ENCODE measurements at regions not wholly inside any gene's neighbourhood (a gene's known extent, or its start where the extent isn't known, plus 50 kb on each side); places are given as distances from the start of the nearest gene placed in this dataset.
A peak's percentile ranks its signal among the peaks of the same experiment; 100 is the strongest.

DNA sequence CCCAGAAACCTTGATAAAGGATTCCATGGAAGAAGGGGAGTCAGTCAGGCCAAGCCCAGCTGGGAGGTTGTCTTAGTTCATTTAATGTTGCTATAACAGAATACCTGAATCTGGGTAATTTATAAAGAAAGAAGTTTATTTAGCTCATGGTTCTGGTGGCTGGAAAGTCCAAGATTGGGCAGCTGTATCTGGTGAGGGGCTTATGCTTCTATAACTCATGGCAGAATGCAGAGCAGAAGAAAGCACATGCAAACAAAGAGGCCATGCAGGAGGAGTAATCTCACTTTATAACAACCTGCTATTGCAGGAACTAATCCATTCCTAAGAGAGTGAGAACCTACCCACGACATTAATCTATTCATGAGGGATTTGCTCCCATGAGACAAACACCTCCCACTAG lies 54.2 kb upstream of the ANKRD1 start:
- H3K27ac ChIP-seq (ENCODE audit: low read depth, low read length), result no peak overlapping the region
- ChIA-PET CTCF (no interaction called here), POLR2A (no interaction called here)
- no peak overlapping the region for H3K4me3 ChIP-seq (ENCODE audit: low read length)
- H3K9me3 ChIP-seq (ENCODE audit: low read length), result no peaks in the 10 kb centered on the region
- H3K36me3 ChIP-seq (ENCODE audit: insufficient read depth, low read length), result no peaks in the 10 kb centered on the region
- Mint-ChIP-seq H3K27me3 (peaks cover 7 to 21% of the 10 kb centered on the region in 2 donors), H3K36me3 (peaks cover 0 to 4% (median 0%) of the 10 kb centered on the region in 3 donors), H3K4me3 (no peak overlapping the region), H3K4me1 (no peaks in the 10 kb centered on the region), H3K9me3 (no peaks in the 10 kb centered on the region), H3K27ac (no peak overlapping the region)
- no peaks in the 10 kb centered on the region for H3K27me3 ChIP-seq (ENCODE audit: insufficient read depth, low read length, poor library complexity, severe bottlenecking)
- no peak for DNase-seq
- no peaks in the 10 kb centered on the region for H3K4me1 ChIP-seq (ENCODE audit: insufficient read depth, low read length)

- no peak overlapping the region for H3K4me3 ChIP-seq (ENCODE audit: low read length)
- H3K27ac ChIP-seq (ENCODE audit: low read depth, low read length), result no peak overlapping the region
- H3K36me3 Mint-ChIP-seq, result peaks cover 0 to 4% (median 0%) of the 10 kb centered on the region in 3 donors
- no peaks in the 10 kb centered on the region for H3K4me1 Mint-ChIP-seq
- H3K9me3 Mint-ChIP-seq, result no peaks in the 10 kb centered on the region
- H3K27me3 ChIP-seq (ENCODE audit: insufficient read depth, low read length, poor library complexity, severe bottlenecking), result no peaks in the 10 kb centered on the region
- no peak for DNase-seq
- H3K4me1 ChIP-seq (ENCODE audit: insufficient read depth, low read length), result no peaks in the 10 kb centered on the region
- H3K9me3 ChIP-seq (ENCODE audit: low read length), result no peaks in the 10 kb centered on the region
- ChIA-PET POLR2A (no interaction called here), CTCF (no interaction called here)
- H3K27ac Mint-ChIP-seq, result no peak overlapping the region
- no peak overlapping the region for H3K4me3 Mint-ChIP-seq
- H3K36me3 ChIP-seq (ENCODE audit: insufficient read depth, low read length), result no peaks in the 10 kb centered on the region
- H3K27me3 Mint-ChIP-seq, result peaks cover 7 to 14% of the 10 kb centered on the region in 2 donors
Observed at GRCh38 chr10:90977162-90977854, 56.4 kb upstream of the ANKRD1 start.

DNA sequence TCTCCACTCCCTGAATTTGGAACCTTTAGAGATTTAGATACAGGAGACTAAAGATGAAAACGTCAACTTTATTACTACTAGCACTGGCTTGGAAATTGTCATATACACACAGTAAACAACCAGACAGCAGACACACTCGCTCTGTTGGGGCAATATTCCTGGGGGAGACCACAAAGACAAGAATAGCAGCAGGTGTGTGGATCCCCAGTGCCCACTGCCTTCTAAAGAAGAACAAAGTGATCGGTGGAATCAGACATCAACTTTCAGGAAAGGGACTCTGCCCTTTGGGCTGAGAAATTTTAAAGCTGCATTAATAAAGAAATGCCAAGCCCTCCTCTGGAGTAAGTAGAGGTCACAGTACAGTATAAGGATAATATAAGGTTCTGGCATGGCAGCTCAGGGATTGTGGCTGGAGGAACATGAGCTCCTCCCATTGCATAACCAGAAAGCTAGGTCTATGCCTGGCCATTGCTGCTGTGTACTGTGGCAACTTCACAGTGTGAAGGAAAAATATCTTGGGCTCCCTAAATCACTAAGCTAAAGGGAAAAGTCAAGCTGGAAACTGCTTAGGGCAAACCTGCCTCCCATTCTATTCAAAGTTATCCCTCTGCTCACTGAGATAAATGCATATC lies 57.1 kb upstream of the ANKRD1 start:
- Histone ChIP-seq H3K4me1 (ENCODE audit: insufficient read depth, low read length) (no peaks in the 10 kb centered on the region), H3K4me3 (ENCODE audit: low read length) (no peak overlapping the region), H3K9me3 (ENCODE audit: low read length) (no peaks in the 10 kb centered on the region), H3K27ac (ENCODE audit: low read depth, low read length) (no peak overlapping the region), H3K36me3 (ENCODE audit: insufficient read depth, low read length) (no peaks in the 10 kb centered on the region), H3K27me3 (ENCODE audit: insufficient read depth, low read length, poor library complexity, severe bottlenecking) (no peaks in the 10 kb centered on the region)
- peaks cover 7 to 18% of the 10 kb centered on the region in 2 donors for H3K27me3 Mint-ChIP-seq
- H3K9me3 Mint-ChIP-seq, result no peaks in the 10 kb centered on the region
- H3K36me3 Mint-ChIP-seq, result peaks cover 0 to 4% (median 0%) of the 10 kb centered on the region in 3 donors
- CTCF ChIA-PET, result no interaction called here
- POLR2A ChIA-PET, result no interaction called here
- no peak for DNase-seq
- H3K27ac Mint-ChIP-seq, result no peak overlapping the region
- no peak overlapping the region for H3K4me3 Mint-ChIP-seq
- no peaks in the 10 kb centered on the region for H3K4me1 Mint-ChIP-seq

GRCh38 chr10:90982406-90983008 lies 61.6 kb upstream of the ANKRD1 start:
- Histone ChIP-seq H3K4me3 (ENCODE audit: low read length) (no peak overlapping the region), H3K27me3 (ENCODE audit: insufficient read depth, low read length, poor library complexity, severe bottlenecking) (no peaks in the 10 kb centered on the region), H3K27ac (ENCODE audit: low read depth, low read length) (no peak overlapping the region), H3K4me1 (ENCODE audit: insufficient read depth, low read length) (no peaks in the 10 kb centered on the region), H3K36me3 (ENCODE audit: insufficient read depth, low read length) (no peaks in the 10 kb centered on the region), H3K9me3 (ENCODE audit: low read length) (no peaks in the 10 kb centered on the region)
- POLR2A ChIA-PET, result no interaction called here
- Mint-ChIP-seq H3K4me1 (no peaks in the 10 kb centered on the region), H3K4me3 (no peak overlapping the region), H3K27ac (no peak overlapping the region), H3K27me3 (peaks cover 0 to 3% of the 10 kb centered on the region in 2 donors), H3K9me3 (no peaks in the 10 kb centered on the region), H3K36me3 (no peaks in the 10 kb centered on the region)
- CTCF ChIA-PET, result no interaction called here
- DNase-seq, result no peak

GRCh38 chr10:90983914-90984549 lies 63.1 kb upstream of the ANKRD1 start:
- Histone ChIP-seq H3K27me3 (ENCODE audit: insufficient read depth, low read length, poor library complexity, severe bottlenecking) (no peaks in the 10 kb centered on the region), H3K36me3 (ENCODE audit: insufficient read depth, low read length) (no peaks in the 10 kb centered on the region), H3K27ac (ENCODE audit: low read depth, low read length) (no peak overlapping the region), H3K4me1 (ENCODE audit: insufficient read depth, low read length) (no peaks in the 10 kb centered on the region), H3K4me3 (ENCODE audit: low read length) (no peak overlapping the region), H3K9me3 (ENCODE audit: low read length) (no peaks in the 10 kb centered on the region)
- DNase-seq, result no peak
- Mint-ChIP-seq H3K9me3 (no peaks in the 10 kb centered on the region), H3K4me3 (no peak overlapping the region), H3K27me3 (peaks cover 0 to 3% of the 10 kb centered on the region in 2 donors), H3K36me3 (no peaks in the 10 kb centered on the region), H3K4me1 (no peaks in the 10 kb centered on the region), H3K27ac (peak overlapping the region in 1 of 8 donors; percentile 79)
- ChIA-PET POLR2A (interaction anchor here (0.7 kb wide), 1 partner anchor 32 kb away, joined by 3 read pairs; no protein-coding TSS in a partner anchor), CTCF (no interaction called here)

GRCh38 chr10:90984898-90985297 lies 64.0 kb upstream of the ANKRD1 start:
- Mint-ChIP-seq H3K36me3 (no peaks in the 10 kb centered on the region), H3K9me3 (no peaks in the 10 kb centered on the region), H3K4me1 (no peaks in the 10 kb centered on the region), H3K27ac (no peak overlapping the region), H3K4me3 (no peak overlapping the region), H3K27me3 (peaks cover 0 to 3% of the 10 kb centered on the region in 2 donors)
- ChIA-PET POLR2A (no interaction called here), CTCF (no interaction called here)
- Histone ChIP-seq H3K4me1 (ENCODE audit: insufficient read depth, low read length) (no peaks in the 10 kb centered on the region), H3K36me3 (ENCODE audit: insufficient read depth, low read length) (no peaks in the 10 kb centered on the region), H3K4me3 (ENCODE audit: low read length) (no peak overlapping the region), H3K27me3 (ENCODE audit: insufficient read depth, low read length, poor library complexity, severe bottlenecking) (no peaks in the 10 kb centered on the region), H3K27ac (ENCODE audit: low read depth, low read length) (no peak overlapping the region), H3K9me3 (ENCODE audit: low read length) (no peaks in the 10 kb centered on the region)
- no peak for DNase-seq

GRCh38 chr10:90985321-90985933 lies 64.5 kb upstream of the ANKRD1 start:
- Histone ChIP-seq H3K4me3 (ENCODE audit: low read length) (no peak overlapping the region), H3K36me3 (ENCODE audit: insufficient read depth, low read length) (no peaks in the 10 kb centered on the region), H3K4me1 (ENCODE audit: insufficient read depth, low read length) (no peaks in the 10 kb centered on the region), H3K9me3 (ENCODE audit: low read length) (no peaks in the 10 kb centered on the region), H3K27me3 (ENCODE audit: insufficient read depth, low read length, poor library complexity, severe bottlenecking) (no peaks in the 10 kb centered on the region), H3K27ac (ENCODE audit: low read depth, low read length) (no peak overlapping the region)
- ChIA-PET POLR2A (no interaction called here), CTCF (no interaction called here)
- no peak for DNase-seq
- Mint-ChIP-seq H3K27ac (no peak overlapping the region), H3K27me3 (peaks cover 0 to 3% of the 10 kb centered on the region in 2 donors), H3K9me3 (no peaks in the 10 kb centered on the region), H3K36me3 (no peaks in the 10 kb centered on the region), H3K4me3 (no peak overlapping the region), H3K4me1 (no peaks in the 10 kb centered on the region)

Measured in CD8-positive, alpha-beta memory T cell (primary cell).